ENCODE measurements at regions not wholly inside any gene's neighbourhood (a gene's known extent, or its start where the extent isn't known, plus 50 kb on each side); places are given as distances from the start of the nearest gene placed in this dataset.

DNA sequence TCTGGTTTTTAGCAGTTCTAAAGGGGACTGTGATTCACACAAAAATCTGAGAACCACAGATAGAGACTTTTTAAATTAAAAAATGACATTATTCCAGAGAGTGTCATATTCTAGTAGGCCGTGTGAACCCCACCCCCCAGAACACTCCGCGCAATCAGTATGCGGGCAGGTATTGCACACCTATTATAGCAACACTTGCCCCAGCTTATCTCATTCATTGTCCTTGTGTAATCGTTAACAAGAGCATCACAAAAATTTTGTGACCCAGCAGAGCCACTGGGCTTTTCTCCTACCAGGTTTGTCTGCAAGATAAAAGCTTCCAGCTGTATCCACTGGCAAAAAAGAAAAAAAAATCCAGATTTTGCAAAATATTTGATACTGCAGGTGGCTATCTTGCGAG, 394.1 kb upstream of the SMIM31 start:
- DNase-seq (ENCODE audit: low read depth) = no peak
- H3K4me3 ChIP-seq (ENCODE audit: low read depth, low read length) = no peak overlapping the region
- TF ChIP-seq, protein P1, sequence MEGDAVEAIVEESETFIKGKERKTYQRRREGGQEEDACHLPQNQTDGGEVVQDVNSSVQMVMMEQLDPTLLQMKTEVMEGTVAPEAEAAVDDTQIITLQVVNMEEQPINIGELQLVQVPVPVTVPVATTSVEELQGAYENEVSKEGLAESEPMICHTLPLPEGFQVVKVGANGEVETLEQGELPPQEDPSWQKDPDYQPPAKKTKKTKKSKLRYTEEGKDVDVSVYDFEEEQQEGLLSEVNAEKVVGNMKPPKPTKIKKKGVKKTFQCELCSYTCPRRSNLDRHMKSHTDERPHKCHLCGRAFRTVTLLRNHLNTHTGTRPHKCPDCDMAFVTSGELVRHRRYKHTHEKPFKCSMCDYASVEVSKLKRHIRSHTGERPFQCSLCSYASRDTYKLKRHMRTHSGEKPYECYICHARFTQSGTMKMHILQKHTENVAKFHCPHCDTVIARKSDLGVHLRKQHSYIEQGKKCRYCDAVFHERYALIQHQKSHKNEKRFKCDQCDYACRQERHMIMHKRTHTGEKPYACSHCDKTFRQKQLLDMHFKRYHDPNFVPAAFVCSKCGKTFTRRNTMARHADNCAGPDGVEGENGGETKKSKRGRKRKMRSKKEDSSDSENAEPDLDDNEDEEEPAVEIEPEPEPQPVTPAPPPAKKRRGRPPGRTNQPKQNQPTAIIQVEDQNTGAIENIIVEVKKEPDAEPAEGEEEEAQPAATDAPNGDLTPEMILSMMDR (conservative IDR thresholded peaks at IDR 0.05; ENCODE audit: low read depth, low read length) = no peak

DNA sequence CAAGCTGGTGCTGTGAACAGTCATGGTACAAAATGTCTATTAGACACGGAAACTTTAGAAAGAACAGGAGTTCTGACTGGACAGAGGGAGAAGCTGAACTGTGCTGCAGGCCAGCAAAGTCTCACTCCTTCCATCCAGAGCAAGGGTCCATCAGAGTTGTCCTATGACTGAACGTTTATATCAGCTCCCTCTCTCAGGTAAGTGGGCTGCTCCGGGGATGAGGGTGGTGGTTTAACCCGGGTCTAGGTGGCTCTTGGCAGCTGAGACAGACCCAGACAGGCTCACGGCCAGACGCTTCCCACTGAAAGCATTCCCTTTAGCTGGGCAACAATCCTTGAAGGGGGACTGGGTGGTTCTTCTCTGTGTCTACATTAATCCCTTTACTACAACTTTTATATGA, 385.0 kb upstream of the SMIM31 start:
- no peak overlapping the region for H3K4me3 ChIP-seq (ENCODE audit: low read depth, low read length)
- TF ChIP-seq, protein P1 (conservative IDR thresholded peaks at IDR 0.05; ENCODE audit: low read depth, low read length) = no peak
- DNase-seq (ENCODE audit: low read depth) = no peak

DNA sequence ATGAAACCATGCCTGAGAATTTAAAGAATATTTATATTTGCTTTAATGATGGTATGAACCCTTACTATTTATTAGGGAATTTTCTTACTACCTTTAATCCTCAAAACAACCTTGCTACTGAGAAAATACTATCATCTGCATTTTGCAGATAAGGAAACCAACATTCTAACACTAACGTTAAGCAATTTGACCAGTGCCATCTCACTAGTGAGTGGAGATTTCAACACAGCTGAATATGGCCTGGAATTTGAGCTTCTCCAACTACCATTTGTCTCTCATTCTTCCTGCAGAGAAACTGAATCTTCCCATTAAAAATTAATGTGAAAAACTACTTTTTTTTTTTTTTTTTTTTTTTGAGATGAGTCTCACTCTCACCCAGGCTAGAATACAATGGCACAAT, 380.9 kb upstream of the SMIM31 start:
- TF ChIP-seq, protein P1 (conservative IDR thresholded peaks at IDR 0.05; ENCODE audit: low read depth, low read length) = no peak
- no peak for DNase-seq (ENCODE audit: low read depth)
- no peak overlapping the region for H3K4me3 ChIP-seq (ENCODE audit: low read depth, low read length)

DNA sequence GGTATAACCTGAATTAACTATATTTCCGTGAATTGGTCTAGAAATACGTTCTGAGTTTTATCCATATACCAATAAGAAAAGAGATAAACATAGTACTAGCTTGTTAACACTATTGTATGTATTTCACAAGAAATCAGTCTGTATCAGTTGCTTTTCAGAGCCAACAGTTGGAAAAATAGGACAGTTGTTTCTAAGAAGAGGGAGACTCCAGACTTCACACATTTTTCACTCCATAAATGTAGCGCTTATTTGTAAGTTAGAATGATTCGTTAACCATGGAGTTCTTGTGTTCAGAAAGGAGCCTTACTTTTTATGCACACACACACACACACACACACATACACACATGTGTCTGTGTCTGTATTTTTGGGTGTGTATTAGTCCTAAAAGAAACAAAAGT, 376.7 kb upstream of the SMIM31 start:
- TF ChIP-seq, protein P1 (conservative IDR thresholded peaks at IDR 0.05; ENCODE audit: low read depth, low read length) = no peak
- H3K4me3 ChIP-seq (ENCODE audit: low read depth, low read length) = no peak overlapping the region
- DNase-seq (ENCODE audit: low read depth) = no peak

DNA sequence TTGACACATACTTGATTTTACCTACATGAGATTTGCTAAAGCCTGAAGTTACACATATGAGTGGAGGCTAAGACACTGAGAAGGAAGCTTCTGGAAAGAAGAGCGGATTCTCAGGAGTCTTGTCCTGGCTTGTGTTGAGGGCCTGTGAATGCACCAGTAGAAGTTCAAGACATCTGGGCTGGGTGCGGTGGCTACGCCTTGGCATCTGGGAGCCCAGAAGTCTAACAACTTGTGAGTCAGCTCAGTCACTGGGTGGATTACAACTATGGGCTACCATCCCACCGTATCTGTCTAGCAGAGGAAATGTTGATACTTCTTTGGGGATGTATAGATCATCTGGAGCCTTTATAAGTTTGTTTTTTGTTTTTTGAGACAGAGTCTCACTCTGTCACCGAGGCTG, 375.6 kb upstream of the SMIM31 start:
- no peak for DNase-seq (ENCODE audit: low read depth)
- TF ChIP-seq, protein P1 (conservative IDR thresholded peaks at IDR 0.05; ENCODE audit: low read depth, low read length) = no peak
- H3K4me3 ChIP-seq (ENCODE audit: low read depth, low read length) = no peak overlapping the region

DNA sequence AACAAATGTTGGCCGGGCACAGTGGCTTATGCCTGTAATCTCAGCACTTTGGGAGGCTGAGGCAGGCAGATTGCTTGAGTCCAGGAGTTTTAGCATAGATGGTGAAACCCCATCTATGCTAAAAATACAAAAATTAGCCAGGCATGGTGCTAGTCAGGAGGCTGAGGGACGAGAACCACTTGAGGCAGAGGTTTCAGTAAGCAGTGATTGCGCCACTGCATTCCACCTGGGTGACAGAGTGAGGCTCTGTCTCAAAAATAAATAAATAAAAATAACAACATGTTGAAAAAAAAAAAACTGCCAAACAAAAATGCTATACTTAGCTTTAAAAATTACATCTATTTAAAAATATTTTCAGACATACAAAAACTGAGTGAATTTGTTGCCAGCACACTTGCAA, 374.2 kb upstream of the SMIM31 start:
- H3K4me3 ChIP-seq (ENCODE audit: low read depth, low read length) = no peak overlapping the region
- TF ChIP-seq, protein P1 (conservative IDR thresholded peaks at IDR 0.05; ENCODE audit: low read depth, low read length) = no peak
- no peak for DNase-seq (ENCODE audit: low read depth)

DNA sequence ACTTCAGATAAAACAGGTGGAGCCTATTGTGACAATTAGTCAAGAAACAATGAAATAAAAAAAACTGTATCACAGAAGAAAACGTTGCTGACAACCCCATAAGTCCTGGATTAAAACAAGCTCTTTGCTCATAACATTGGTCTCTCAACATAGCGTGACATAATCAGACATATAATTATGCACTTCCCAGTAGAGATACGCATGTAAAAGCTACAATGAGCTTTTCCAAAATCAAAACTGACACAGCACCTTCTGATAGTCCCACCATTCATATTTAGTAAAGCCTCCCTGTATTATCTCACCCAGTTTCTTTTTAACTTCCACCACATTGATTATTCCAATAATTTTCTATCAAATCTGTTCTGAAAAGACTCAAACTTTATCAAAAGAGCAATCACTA, 372.1 kb upstream of the SMIM31 start:
- no peak overlapping the region for H3K4me3 ChIP-seq (ENCODE audit: low read depth, low read length)
- TF ChIP-seq, protein P1 (conservative IDR thresholded peaks at IDR 0.05; ENCODE audit: low read depth, low read length) = no peak
- DNase-seq (ENCODE audit: low read depth) = no peak
